Pancreas (tissue), 10 donors: ENCODE measurements at regions not wholly inside any gene's neighbourhood (a gene's known extent, or its start where the extent isn't known, plus 50 kb on each side); places are given as distances from the start of the nearest gene placed in this dataset.
A peak's percentile ranks its signal among the peaks of the same experiment; 100 is the strongest.

Experiments
- ATAC-seq, 4 donors: fragments of 200-7000 bp; cut with Tn5 transposase; one replicate each; pipeline versions ENCODE4 v1.8.0 to v1.9.1; 2020; ENCODE audit warnings: mild to moderate bottlenecking in 4 of 4, moderate library complexity in 4 of 4
- DNase-seq, 6 donors: peaks; one replicate each; pipeline ENCODE4 v3.0.0-alpha.2; 2020
- FAIRE-seq: peaks from 2 replicates; lab custom pipeline; 2012; peaks lifted over from hg19 to GRCh38; lab: Jason Lieb, UNC
- H3K27ac ChIP-seq, 4 donors: fragments of 200-600 bp; sonication (generic); 1 replicate in 3 of 4; 2 replicates in 1 of 4; pipeline versions ENCODE4 v1.5.0 to v1.8.0; 2020
- H3K27me3 ChIP-seq, 4 donors: fragments of 200-600 bp; one replicate each; pipeline ENCODE4 v1.8.0; 2021
- H3K36me3 ChIP-seq, 3 donors: fragments of 200-600 bp; sonication (generic) in 1 of 3; one replicate each; pipeline versions ENCODE4 v1.5.0 to v1.8.0; 2020 to 2021
- H3K4me1 ChIP-seq, 3 donors: fragments of 200-600 bp; one replicate each; pipeline ENCODE4 v1.8.0; 2021
- H3K4me3 ChIP-seq, 4 donors: fragments of 200-600 bp; sonication (generic) in 2 of 4; one replicate each; pipeline versions ENCODE4 v1.5.0 to v1.8.0; 2020 to 2021
- H3K9me3 ChIP-seq, 4 donors: fragments of 200-600 bp; one replicate each; pipeline ENCODE4 v1.8.0; 2021
- CTCF ChIP-seq, 4 donors: fragments of 200-600 bp; sonication (generic) in 3 of 4; IDR thresholded peaks; one replicate each; pipeline versions ENCODE4 v1.5.0 to v1.8.0; 2021; ENCODE audit warnings: antibody characterized with exemption in 4 of 4
- WGBS, 2 donors: extraction: QIAGEN DNeasy Blood & Tissue Kit; methylation state at CpG; one replicate each; pipeline ENCODE4 v1.1.7; 2013; 5-methylcytosine and 5-hydroxymethylcytosine counted together
- intact Hi-C, 3 donors: fragments of 100-400 bp; cut with DNase I; formaldehyde crosslinking; loops; one replicate each; pipeline versions ENCODE4 v1.11.1 to v1.14.2; 2022
- donor health status: healthy with polysubstance abuse.
- donor health status: DM: no; HTN: no; CAD: no; lungs with moderate emphysema.
- donor health status: DM: no; HTN: no; CAD: no.
- donor health status: control.
- donor health status: control.
- donor health status: Bipolar disorder and iron deficiency.
- donor health status: DM: yes; HTN: yes; CAD: no.
- donor health status: DM: no; HTN: no; CAD: no.
- donor health status: DM: no; HTN: no; CAD: no.
- donor health status: DM: yes; HTN: yes; CAD: no.

- Histone ChIP-seq H3K36me3 (no peaks in the 10 kb centered on the region), H3K4me3 (no peak overlapping the region), H3K27me3 (no peaks in the 10 kb centered on the region), H3K4me1 (no peaks in the 10 kb centered on the region), H3K9me3 (no peaks in the 10 kb centered on the region), H3K27ac (no peak overlapping the region)
- DNase-seq = no peak
- intact Hi-C loops = no loop called here
- ATAC-seq = peak in 1 of 4 donors; percentile 44
- FAIRE-seq = no peak
- TF ChIP-seq CTCF (IDR thresholded peaks at IDR 0.05) = no peak
- WGBS, 2 donors = 51 to 61% methylated on average over 4 of the region's 4 CpGs
Measured at GRCh38 chr18:35778850-35779627, 193.4 kb upstream of the RMP24 start.

- 68 to 69% methylated on average over 5 of the region's 5 CpGs for WGBS, 2 donors
- no peak overlapping the region for H3K4me3 ChIP-seq
- no peak for FAIRE-seq
- TF ChIP-seq CTCF (IDR thresholded peaks at IDR 0.05) = no peak
- no peaks in the 10 kb centered on the region for H3K9me3 ChIP-seq
- no peaks in the 10 kb centered on the region for H3K27me3 ChIP-seq
- ATAC-seq = no peak
- H3K36me3 ChIP-seq = no peaks in the 10 kb centered on the region
- no peaks in the 10 kb centered on the region for H3K4me1 ChIP-seq
- intact Hi-C loops = no loop called here
- no peak for DNase-seq
- no peak overlapping the region for H3K27ac ChIP-seq
Measured at GRCh38 chr18:35780937-35781336, 191.5 kb upstream of the RMP24 start.

- WGBS, 2 donors = 69 to 70% methylated on average over 3 of the region's 3 CpGs
- Histone ChIP-seq H3K27me3 (no peaks in the 10 kb centered on the region), H3K4me1 (no peaks in the 10 kb centered on the region), H3K4me3 (no peak overlapping the region), H3K9me3 (no peaks in the 10 kb centered on the region), H3K36me3 (no peaks in the 10 kb centered on the region), H3K27ac (no peak overlapping the region)
- TF ChIP-seq CTCF (IDR thresholded peaks at IDR 0.05) = no peak
- intact Hi-C loops = no loop called here
- ATAC-seq = no peak
- DNase-seq = no peak
- FAIRE-seq = no peak
Measured at GRCh38 chr18:35782926-35783325, 189.6 kb upstream of the RMP24 start.

GRCh38 chr18:35786365-35787042 is 186.0 kb upstream of the RMP24 start:
- H3K4me1 ChIP-seq = no peaks in the 10 kb centered on the region
- 66 to 68% methylated on average over 3 of the region's 3 CpGs for WGBS, 2 donors
- no peak overlapping the region for H3K4me3 ChIP-seq
- ATAC-seq (no peak), FAIRE-seq (no peak), DNase-seq (no peak)
- H3K36me3 ChIP-seq = no peaks in the 10 kb centered on the region
- no peak overlapping the region for H3K27ac ChIP-seq
- no peaks in the 10 kb centered on the region for H3K9me3 ChIP-seq
- TF ChIP-seq CTCF (IDR thresholded peaks at IDR 0.05) = no peak
- peaks cover 0 to 5% (median 0%) of the 10 kb centered on the region in 4 donors for H3K27me3 ChIP-seq
- intact Hi-C loops = no loop called here

DNA sequence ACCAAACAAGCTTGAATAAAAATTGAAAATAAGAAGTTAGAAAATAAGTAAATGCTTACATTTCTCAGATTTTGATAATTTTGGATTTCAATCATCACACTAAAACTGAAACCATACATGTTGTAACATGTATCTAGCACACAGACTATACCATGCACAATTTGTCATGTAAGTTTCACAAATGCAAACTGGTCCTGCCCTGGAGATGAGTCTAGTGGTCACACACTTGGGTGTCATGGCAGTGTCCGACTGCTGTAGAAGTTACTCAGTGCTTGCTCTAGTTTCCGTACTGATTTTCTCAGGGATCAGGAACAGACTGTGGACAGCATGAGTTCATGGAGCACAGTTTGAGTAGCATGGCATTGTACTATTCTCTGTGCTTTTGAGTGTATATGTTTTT is 182.9 kb upstream of the RMP24 start:
- H3K4me1 ChIP-seq = no peaks in the 10 kb centered on the region
- no peaks in the 10 kb centered on the region for H3K9me3 ChIP-seq
- no peak overlapping the region for H3K27ac ChIP-seq
- TF ChIP-seq CTCF (IDR thresholded peaks at IDR 0.05) = no peak
- ATAC-seq (no peak), FAIRE-seq (no peak), DNase-seq (no peak)
- intact Hi-C loops = no loop called here
- no peak overlapping the region for H3K4me3 ChIP-seq
- no peaks in the 10 kb centered on the region for H3K36me3 ChIP-seq
- peaks cover 0 to 5% (median 0%) of the 10 kb centered on the region in 4 donors for H3K27me3 ChIP-seq
- 63 to 72% methylated on average over 2 of the region's 2 CpGs for WGBS, 2 donors
